ENCODE measurements at regions not wholly inside any gene's neighbourhood (a gene's known extent, or its start where the extent isn't known, plus 50 kb on each side); places are given as distances from the start of the nearest gene placed in this dataset.

DNA sequence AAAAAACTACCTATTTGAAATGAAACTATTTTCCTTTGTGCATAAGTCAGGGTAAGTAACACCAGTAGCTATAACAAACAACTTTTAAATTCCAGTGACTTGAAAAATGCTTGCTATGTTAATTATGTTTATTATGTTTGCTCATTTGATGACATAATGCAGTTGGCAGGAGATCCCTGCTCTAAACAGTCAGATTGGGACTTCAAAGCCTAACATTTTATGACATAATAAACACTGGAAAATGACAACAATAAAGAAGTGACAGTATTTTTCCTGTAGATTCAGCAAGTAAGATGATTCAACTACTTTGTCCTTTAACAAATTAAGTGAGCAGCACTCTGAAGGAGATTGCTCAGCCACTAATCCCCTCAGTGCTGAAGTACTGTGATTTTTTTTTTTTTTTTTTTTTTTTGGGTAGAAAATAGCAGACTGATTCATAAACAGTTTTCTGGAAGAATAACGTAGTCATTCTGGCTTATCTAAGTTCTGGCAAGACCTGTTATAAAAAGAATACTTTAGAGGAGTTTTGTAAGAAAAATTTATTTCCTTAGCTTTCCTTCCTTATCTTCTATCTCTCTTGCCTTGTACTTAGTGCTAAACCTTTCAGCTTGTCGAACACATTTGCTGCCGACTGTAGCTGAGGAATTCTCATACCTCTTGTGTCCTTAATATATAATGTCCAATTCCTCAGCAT is 207.2 kb downstream of the PTGER3 start:
- no peak for DNase-seq
- in situ Hi-C loops (cut with HindIII; ENCODE audit: low pct_ligation_motif_present, low pct_unique_long_range_greater_than_20kb, low sequenced_read_pairs): no loop called here

DNA sequence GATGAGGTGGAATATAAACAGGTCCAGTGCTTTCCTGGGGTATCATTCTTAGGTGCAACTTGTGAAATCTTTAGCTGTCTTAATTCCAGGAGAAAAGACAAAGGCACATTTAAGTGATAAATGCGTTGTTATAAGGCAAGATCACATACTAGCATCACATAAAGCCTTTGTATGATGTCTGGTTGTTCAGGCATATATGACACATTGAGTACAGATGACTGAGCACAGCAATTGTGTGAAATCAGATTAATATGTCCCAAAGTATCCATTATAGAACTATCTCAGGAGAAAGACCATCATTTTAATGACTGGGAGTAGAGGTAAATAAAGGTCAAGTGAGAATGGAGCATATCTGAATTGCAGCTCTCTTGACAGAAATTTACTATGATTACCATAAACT is 205.1 kb downstream of the PTGER3 start:
- no peak for DNase-seq
- in situ Hi-C loops (cut with HindIII; ENCODE audit: low pct_ligation_motif_present, low pct_unique_long_range_greater_than_20kb, low sequenced_read_pairs): no loop called here

DNA sequence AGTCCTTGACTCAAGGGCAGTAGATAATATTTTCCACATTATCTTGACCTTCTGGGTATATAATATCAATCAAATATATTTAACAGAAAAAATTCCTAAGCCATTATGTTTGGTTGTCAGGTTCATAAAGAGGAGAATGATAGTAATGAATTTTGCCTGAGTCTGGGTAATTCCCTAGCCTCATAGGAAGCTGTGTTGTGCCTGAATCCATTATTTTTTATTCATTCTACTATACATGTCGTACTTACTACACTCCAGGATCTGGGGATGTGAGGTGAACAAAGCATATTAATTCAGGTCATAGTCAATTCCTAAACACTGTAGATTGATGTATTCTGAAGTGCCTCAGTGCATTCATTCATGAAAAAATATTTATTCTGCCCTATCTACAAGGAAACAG is 204.2 kb downstream of the PTGER3 start:
- in situ Hi-C loops (cut with HindIII; ENCODE audit: low pct_ligation_motif_present, low pct_unique_long_range_greater_than_20kb, low sequenced_read_pairs): no loop called here
- DNase-seq: no peak

DNA sequence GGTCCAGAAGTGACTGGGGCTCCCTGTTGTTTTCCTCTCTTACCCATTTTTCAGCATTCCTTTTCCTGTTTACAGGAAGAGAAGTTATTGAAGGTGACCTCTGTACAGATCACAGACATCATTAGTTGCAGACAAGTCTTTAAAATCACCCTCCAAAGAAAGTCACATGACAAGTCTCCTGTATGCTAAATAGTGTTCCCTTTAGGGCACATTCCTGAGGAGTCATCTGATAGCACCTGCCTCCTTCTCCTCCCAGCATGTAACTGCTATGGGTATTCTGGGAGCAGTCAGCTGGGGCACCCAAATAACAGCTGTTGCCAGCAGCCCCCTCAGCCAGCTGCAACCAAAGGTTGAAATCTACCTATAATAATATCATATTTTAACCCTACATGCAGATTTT is 200.6 kb downstream of the PTGER3 start:
- DNase-seq: no peak
- in situ Hi-C loops (cut with HindIII; ENCODE audit: low pct_ligation_motif_present, low pct_unique_long_range_greater_than_20kb, low sequenced_read_pairs): no loop called here

DNA sequence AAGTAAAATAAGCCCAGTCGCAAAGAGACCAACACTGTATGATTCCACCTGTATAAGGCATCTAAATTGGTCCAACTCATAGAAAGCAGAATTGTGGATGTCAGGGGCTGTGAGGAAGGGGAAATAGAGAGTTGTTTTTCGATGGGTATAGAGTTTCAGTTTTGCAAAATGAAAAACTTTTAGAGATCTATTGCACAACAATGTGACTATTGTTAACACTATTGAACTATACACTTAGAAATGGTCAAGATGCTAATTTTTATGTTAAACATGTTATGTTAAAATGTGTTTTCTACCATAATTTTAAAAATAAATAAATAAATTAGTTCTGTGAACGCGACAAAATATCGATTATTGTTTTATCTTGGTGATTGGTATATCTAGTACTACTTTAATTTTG is 192.4 kb downstream of the PTGER3 start:
- in situ Hi-C loops (cut with HindIII; ENCODE audit: low pct_ligation_motif_present, low pct_unique_long_range_greater_than_20kb, low sequenced_read_pairs): no loop called here
- no peak for DNase-seq

DNA sequence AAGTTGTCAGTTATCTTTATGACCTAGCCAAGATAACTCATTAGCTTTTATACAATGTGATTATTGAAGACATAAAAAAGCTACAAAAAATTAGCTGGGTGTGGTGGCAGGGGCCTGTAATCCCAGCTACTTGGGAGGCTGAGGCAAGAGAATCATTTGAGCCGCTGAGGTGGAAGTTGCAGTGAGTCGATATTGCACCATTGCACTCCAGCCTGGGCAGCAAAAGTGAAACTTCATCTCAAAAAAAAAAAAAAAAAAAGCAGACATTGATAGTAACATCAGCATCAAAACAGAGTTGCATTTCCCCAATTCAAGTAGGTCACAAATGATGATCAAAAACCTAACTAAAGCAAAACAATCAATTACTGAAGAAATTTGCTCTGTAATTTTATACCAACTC is 191.4 kb downstream of the PTGER3 start:
- in situ Hi-C loops (cut with HindIII; ENCODE audit: low pct_ligation_motif_present, low pct_unique_long_range_greater_than_20kb, low sequenced_read_pairs): no loop called here
- DNase-seq: no peak

DNA sequence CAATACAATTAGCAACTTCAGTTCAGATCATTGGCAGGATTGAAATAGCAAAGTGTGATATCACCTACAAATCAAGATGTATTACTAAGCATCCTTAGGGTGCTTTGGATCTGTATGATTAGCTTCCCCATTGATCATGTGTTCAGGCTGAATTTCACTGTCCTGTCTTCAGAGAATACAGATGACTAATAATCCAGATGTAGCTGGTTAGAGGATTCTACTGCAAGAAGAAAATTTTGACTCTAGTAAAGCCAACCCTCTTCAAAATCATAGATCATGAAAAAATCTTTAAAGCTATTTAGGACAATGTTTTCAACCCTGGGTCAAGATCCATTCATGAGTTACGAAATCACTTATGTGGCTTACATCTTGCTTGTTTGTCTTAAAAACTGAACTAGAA is 184.4 kb downstream of the PTGER3 start:
- in situ Hi-C loops (cut with HindIII; ENCODE audit: low pct_ligation_motif_present, low pct_unique_long_range_greater_than_20kb, low sequenced_read_pairs): no loop called here

DNA sequence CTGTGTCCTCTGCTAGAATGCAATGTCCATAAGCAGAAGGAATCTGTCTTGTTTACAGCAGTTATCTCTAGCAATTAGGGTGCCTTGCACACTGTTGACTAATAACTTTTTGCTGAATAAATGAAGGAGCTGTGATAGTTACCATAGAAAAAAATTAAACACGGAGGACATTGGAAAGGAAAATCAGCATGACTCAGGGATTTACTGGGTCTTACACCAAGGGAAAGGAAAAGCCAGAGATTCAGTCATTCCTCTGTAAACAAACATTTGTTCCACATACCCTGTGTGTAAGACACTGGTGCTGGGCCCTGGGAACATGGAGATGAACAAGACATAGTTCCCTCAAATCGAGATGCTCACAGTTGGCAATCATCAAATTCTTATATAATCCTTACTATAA is 183.3 kb downstream of the PTGER3 start:
- in situ Hi-C loops (cut with HindIII; ENCODE audit: low pct_ligation_motif_present, low pct_unique_long_range_greater_than_20kb, low sequenced_read_pairs): no loop called here
- no peak for DNase-seq

More for the DNA sequence above, 184.4 kb downstream of the PTGER3 start:
- DNase-seq: no peak

DNA sequence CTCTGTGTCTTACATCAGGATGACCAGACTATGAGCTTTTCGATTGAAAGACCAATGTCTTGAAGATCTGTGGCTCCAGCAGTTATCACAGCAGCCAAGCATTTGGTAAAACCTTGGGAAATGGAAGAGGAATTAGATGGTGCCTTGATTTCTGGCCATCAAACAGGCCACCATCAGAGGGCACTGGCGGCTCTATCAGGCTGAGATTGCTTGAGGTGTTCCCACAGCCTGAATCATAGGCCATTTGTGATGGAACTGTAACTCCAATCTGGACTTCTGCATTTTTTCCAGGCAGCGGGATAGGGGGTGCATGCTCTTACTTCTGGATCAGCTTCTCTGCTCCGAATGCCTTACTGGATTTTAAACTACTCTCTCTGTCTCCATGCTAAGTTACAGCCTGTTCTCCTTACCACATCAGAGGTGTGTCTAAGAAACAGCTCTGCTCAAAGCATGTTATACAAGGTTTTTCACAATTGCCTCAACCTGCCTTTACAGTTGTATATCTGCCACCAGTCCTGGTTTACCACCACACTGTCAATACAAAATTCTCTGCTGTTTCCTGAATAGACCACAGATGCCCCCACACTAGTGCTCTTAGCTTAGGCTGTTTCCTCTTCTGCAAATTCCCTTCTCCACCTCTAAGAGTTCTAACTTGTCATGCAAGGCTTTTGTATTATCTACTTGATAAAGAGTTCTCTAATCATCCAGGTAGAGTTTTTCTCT is 180.9 kb downstream of the PTGER3 start:
- no peak for DNase-seq
- in situ Hi-C loops (cut with HindIII; ENCODE audit: low pct_ligation_motif_present, low pct_unique_long_range_greater_than_20kb, low sequenced_read_pairs): no loop called here

DNA sequence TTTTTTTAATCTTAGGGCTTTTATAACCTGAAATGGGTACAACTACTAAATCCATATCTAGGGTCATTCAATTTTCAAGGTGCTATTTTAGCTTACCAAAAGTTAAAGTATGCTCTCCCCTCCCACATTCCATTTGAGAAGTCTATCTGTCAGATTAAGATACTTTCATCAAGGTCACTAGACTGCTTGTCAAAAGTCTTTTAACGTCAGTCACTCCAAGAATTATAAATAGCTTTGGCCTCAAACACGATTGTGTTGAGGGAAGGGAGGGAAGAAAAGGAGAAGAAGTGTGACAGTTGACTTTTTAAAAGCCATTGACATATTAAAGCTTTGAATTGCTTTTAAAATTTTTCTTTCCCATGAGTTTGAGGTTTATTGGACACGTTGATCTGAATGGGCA is 175.8 kb downstream of the PTGER3 start:
- in situ Hi-C loops (cut with HindIII; ENCODE audit: low pct_ligation_motif_present, low pct_unique_long_range_greater_than_20kb, low sequenced_read_pairs): no loop called here
- DNase-seq: no peak

DNA sequence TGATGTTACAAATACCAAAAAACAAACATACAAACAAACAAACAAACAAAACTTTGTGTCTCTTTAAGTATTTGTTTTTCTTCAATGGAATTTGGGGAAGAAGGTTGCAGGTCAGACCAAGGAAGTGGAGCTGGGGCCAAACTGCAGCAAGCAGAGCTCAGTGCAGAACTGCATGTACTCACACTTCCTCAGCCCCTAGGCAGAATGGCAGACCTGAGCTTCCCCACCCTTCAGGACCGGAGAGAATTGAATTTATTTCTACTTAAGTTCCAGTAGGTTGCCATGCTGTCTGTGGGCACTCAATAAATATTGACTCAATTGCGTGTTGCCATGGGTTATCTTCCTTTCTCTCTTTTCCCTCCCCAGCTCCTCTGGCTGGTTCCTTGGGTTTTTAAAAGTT is 173.6 kb downstream of the PTGER3 start:
- in situ Hi-C loops (cut with HindIII; ENCODE audit: low pct_ligation_motif_present, low pct_unique_long_range_greater_than_20kb, low sequenced_read_pairs): no loop called here

DNA sequence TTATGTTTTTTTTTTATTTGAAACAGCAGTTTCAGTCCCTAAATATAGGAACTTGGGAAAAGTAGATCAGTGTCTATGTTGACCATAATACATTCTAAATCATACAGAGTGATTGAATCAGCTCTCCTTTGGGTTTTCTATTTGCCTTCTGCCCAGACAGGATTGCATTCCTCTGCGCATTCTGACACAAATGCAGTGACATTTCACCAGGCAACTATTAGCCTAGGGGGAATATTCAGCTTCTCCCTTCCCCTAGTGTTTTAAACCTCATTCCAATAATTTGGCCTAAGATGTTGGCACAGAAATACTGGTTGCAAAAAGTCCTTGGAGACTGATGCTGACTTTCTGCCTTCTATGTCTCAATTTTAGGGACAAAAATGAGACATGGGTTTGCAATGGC is 172.8 kb downstream of the PTGER3 start:
- DNase-seq: no peak
- in situ Hi-C loops (cut with HindIII; ENCODE audit: low pct_ligation_motif_present, low pct_unique_long_range_greater_than_20kb, low sequenced_read_pairs): no loop called here

More for the DNA sequence above, 173.6 kb downstream of the PTGER3 start:
- no peak for DNase-seq

DNA sequence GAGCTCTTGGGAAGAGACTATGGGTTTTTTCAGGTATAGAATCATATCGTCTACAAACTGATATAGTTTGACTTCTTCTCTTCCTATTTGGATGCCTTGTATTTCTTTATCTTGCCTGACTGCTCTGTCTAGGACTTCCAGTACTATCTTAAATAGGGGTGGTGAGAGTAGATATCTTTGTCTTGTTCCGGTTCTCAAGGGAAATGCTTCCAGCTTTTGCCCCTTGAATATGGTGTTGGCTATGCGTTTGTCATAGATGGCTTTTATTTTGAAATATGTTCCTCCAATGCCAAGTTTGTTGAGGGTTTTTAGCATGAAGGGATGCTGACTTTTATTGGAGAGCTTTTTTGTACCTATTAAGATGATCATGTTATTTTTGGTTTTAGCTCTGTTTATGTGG is 170.3 kb downstream of the PTGER3 start:
- in situ Hi-C loops (cut with HindIII; ENCODE audit: low pct_ligation_motif_present, low pct_unique_long_range_greater_than_20kb, low sequenced_read_pairs): no loop called here
- DNase-seq: no peak

DNA sequence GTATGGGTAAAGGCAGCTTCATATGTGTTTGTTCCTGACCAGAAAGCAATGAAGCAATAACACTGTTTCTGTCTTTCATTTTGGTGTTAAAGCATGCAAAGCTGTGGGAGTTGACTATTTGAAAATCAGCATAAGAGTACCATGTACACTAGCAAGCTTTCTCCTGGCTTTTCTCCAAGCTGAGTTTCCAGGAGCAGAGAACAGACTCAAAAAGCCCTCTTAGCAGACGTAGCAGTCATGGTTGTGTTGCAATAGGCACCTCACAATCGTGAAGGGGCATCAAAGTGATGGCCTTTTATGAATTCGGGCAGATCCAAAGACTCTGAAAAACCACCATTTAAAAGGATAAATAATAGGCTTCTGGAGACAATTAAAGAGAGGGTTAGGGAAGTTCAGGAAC is 159.7 kb downstream of the PTGER3 start:
- no peak for DNase-seq
- in situ Hi-C loops (cut with HindIII; ENCODE audit: low pct_ligation_motif_present, low pct_unique_long_range_greater_than_20kb, low sequenced_read_pairs): no loop called here

DNA sequence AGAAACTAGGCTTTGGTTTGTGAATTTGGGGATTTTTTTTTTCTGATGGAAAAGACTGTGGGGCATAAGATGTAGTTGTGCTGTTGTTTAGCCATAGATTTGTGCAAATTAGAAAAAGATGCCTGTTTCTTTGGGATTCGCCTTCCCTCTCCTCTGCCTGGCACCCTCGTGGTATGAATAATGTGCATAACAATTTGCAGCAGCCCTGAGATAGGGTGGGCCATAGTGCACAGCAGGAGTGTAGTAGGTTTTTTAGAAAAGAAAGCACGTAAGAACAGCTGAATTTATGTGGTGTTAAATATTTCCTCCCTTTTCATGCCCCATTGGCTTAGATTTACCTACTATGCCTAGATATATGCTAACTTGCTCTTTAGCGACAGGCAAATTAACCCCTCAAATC is 158.9 kb downstream of the PTGER3 start:
- no peak for DNase-seq
- in situ Hi-C loops (cut with HindIII; ENCODE audit: low pct_ligation_motif_present, low pct_unique_long_range_greater_than_20kb, low sequenced_read_pairs): no loop called here

DNA sequence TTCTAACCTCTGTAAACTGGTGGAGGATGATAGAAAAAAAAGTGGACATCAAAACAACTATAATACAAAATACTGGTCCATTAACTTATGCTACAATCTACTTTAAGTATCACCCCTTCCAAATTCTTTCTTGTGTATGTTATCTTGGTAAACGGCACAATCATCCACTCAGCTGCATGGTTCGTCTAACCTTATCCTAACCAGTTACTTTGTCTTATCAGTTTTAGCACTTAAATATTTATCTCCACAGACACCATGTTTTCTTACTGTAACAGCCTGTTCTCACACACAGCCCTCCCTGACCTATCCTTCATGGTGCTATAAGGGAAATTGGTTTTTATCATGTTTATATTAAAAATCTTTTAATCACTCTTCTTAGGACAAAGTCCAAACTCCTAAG is 157.2 kb downstream of the PTGER3 start:
- in situ Hi-C loops (cut with HindIII; ENCODE audit: low pct_ligation_motif_present, low pct_unique_long_range_greater_than_20kb, low sequenced_read_pairs): no loop called here
- no peak for DNase-seq

DNA sequence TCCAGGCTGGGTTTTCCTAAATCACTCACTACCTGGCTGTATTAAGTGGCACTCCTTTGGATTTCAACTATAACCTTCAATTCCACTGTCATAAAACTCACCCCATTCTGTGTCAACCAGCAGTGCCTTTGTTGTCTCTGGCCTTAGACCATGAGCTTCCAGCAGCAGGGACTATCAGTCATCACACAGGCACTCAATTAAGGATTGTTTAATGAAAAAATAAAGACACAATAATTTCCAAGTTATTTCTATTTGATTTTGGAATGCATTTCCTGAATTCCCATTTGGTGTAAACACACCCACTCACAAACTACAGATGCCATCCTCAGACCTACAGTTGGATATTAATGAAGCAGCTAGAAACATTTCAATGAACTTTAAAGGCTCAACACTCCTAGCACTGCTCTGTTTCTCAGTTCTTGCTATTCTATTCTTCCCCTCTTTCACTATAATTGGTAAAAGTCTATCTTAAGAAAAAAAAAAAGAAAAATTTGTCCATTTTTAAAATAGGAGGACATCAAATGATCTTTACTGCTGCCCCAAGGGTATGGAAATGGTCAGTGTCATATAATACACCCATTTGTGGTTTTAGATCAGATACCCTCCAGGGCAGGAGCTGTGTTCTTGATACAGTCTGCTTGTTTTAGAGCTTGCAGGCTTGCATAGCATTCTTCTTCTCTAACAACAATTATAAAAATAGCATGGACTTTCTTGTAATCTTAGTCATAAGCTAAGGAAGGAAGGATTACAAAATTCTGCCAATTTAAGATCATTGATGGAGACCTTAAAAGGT is 156.4 kb downstream of the PTGER3 start:
- in situ Hi-C loops (cut with HindIII; ENCODE audit: low pct_ligation_motif_present, low pct_unique_long_range_greater_than_20kb, low sequenced_read_pairs): no loop called here
- no peak for DNase-seq

DNA sequence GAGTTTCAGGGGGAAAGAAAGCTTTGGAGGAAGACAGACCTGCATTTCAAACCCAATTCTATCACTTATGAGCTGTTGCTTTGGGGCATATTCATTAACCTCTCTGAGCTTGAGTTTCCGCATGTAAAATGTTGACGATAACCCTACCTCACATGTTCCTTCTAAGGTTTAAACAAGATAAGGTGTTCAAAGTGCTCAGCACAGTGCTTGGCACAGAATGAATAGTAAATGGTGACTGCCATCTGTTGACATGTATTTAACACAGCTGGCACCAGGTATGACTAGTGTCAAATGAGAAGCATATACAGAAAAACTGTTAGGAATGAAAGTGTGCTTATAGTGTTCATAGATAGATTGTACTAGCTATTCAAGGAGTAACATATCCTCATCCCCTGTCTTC is 155.5 kb downstream of the PTGER3 start:
- in situ Hi-C loops (cut with HindIII; ENCODE audit: low pct_ligation_motif_present, low pct_unique_long_range_greater_than_20kb, low sequenced_read_pairs): no loop called here
- no peak for DNase-seq

DNA sequence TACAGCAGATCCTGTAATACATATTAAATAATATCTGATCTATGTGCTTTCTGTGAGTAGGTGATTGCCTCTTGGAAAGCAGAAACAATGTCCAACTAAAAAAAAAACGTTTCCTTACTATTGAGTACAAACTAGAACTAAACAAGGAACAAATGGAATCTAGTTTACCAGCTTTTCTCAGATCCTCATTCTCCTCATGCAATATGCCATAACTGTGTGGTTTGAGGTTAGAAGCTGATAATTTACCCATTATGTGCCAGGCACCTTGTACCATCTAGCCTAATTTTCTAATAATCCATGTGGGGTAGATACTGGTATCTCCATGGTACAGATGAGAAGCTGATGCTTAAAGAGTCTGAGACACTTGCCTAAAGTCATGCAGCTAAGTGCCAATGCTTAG is 154.7 kb downstream of the PTGER3 start:
- DNase-seq: no peak
- in situ Hi-C loops (cut with HindIII; ENCODE audit: low pct_ligation_motif_present, low pct_unique_long_range_greater_than_20kb, low sequenced_read_pairs): no loop called here

DNA sequence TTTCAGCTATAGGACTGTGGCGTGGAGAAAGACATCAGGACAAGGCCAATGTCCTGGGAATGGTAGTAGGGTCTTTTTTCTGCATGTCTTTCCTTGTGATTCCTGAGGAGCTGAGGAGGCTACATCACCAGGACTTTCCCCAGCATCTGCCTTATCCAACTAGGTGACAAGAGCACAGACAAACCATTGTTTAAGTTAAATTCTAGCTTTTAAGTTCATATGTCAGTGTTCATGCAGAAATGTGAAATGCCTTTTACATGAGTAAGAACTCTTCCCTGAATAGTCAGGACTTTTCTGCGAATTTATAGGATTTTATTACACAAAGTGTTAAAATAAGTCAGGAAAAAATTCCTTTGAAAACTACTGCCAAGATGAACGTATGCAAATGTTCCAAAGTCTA is 154.2 kb downstream of the PTGER3 start:
- no peak for DNase-seq
- in situ Hi-C loops (cut with HindIII; ENCODE audit: low pct_ligation_motif_present, low pct_unique_long_range_greater_than_20kb, low sequenced_read_pairs): no loop called here

All from ACHN (cell line).